HG03432 (cell line): ENCODE measurements at regions not wholly inside any gene's neighbourhood (a gene's known extent, or its start where the extent isn't known, plus 50 kb on each side); places are given as distances from the start of the nearest gene placed in this dataset.

Experiments used
- ATAC-seq: cut with Tn5 transposase; IDR thresholded peaks from one replicate; pipeline ENCODE4 v1.9.1; 2021; ENCODE audit warnings: mild to moderate bottlenecking, moderate library complexity; ENCODE audit not compliant: unreplicated experiment

- ATAC-seq: no peak
Measured at GRCh38 chr2:80711915-80712314, 407.4 kb upstream of the LRRTM1 start.

GRCh38 chr2:80706951-80707350 is 402.4 kb upstream of the LRRTM1 start:
- ATAC-seq: no peak

GRCh38 chr2:80706541-80706940 is 402.0 kb upstream of the LRRTM1 start:
- ATAC-seq: no peak

- no peak for ATAC-seq
Measured at GRCh38 chr2:80703532-80703931, 399.0 kb upstream of the LRRTM1 start.

- no peak for ATAC-seq
Measured at GRCh38 chr2:80700961-80701360, 396.4 kb upstream of the LRRTM1 start.
